ENCODE measurements at regions not wholly inside any gene's neighbourhood (a gene's known extent, or its start where the extent isn't known, plus 50 kb on each side); places are given as distances from the start of the nearest gene placed in this dataset.

DNA sequence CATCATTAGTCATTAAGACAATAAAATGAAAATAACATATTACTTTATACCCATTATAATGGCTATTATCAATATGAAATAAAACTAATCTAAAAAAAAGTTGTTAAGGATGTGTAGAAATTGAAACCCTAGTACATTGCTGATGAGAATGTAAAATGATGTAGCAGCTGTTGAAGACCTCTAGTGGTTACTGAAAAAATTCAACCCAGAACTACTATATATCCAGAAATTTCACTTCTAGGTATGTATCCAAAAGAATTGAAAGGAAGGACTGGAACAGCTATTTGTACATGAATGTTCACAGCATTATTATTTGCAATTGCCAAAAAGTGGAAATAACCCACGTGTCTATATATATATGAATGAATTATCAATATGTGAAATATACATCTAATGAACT, 180.3 kb upstream of the KLHL4 start:
- intact Hi-C loops (cut with micrococcal nuclease; ENCODE audit: unreplicated experiment): loop anchor here (5.0 kb wide), 1 partner anchor 325 kb away; no protein-coding TSS in a partner anchor
- no TSS peak for BruUV-seq (replicated peaks)
- TF ChIP-seq, protein P1, sequence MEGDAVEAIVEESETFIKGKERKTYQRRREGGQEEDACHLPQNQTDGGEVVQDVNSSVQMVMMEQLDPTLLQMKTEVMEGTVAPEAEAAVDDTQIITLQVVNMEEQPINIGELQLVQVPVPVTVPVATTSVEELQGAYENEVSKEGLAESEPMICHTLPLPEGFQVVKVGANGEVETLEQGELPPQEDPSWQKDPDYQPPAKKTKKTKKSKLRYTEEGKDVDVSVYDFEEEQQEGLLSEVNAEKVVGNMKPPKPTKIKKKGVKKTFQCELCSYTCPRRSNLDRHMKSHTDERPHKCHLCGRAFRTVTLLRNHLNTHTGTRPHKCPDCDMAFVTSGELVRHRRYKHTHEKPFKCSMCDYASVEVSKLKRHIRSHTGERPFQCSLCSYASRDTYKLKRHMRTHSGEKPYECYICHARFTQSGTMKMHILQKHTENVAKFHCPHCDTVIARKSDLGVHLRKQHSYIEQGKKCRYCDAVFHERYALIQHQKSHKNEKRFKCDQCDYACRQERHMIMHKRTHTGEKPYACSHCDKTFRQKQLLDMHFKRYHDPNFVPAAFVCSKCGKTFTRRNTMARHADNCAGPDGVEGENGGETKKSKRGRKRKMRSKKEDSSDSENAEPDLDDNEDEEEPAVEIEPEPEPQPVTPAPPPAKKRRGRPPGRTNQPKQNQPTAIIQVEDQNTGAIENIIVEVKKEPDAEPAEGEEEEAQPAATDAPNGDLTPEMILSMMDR (conservative IDR thresholded peaks at IDR 0.05; ENCODE audit: low read depth, low read length): no peak
- no peak for TF ChIP-seq EZH2 (IDR thresholded peaks at IDR 0.05; ENCODE audit: borderline replicate concordance, low read depth, low read length, poor library complexity, severe bottlenecking)
- Histone ChIP-seq H3K4me3 (ENCODE audit: low read depth, low read length, poor library complexity, severe bottlenecking) (no peak overlapping the region), H3K36me3 (ENCODE audit: insufficient read depth, low read length, poor library complexity, severe bottlenecking) (no peaks in the 10 kb centered on the region), H3K27me3 (replicated peaks; ENCODE audit: insufficient read depth, low read depth, low read length, poor library complexity) (no peaks in the 10 kb centered on the region), H3K4me1 (ENCODE audit: insufficient read depth, low read length, poor library complexity, severe bottlenecking) (no peaks in the 10 kb centered on the region), H3K27ac (ENCODE audit: low read depth, low read length, poor library complexity, severe bottlenecking) (no peak overlapping the region), H3K9me3 (ENCODE audit: low read depth, low read length, poor library complexity, severe bottlenecking) (no peaks in the 10 kb centered on the region)
- no peak for DNase-seq (ENCODE audit: low spot score)
- ChIA-PET POLR2A (ENCODE audit: low non-redundant PET) (no interaction called here), CTCF (no interaction called here)

DNA sequence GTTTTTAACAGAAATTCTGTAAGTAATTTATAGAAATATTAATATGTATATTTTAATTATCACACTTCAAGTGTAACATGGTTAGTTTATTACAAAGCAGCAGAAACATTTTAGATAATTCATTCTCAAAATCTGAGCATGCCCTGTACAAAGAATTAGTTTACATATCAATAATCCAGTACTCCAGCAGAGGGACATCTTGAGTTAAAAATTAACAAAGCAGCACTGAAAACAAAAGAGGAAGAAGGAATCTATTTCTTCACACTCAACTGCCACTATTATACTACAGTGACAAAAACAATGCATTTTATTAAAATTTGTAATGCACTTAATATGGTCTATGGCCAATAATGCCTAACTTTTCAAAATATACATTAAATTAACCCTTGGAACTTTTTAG, 179.1 kb upstream of the KLHL4 start:
- ChIA-PET CTCF (no interaction called here), POLR2A (ENCODE audit: low non-redundant PET) (no interaction called here)
- H3K27me3 ChIP-seq (replicated peaks; ENCODE audit: insufficient read depth, low read depth, low read length, poor library complexity): no peaks in the 10 kb centered on the region
- intact Hi-C loops (cut with micrococcal nuclease; ENCODE audit: unreplicated experiment): loop anchor here (5.0 kb wide), 1 partner anchor 324 kb away; no protein-coding TSS in a partner anchor
- H3K9me3 ChIP-seq (ENCODE audit: low read depth, low read length, poor library complexity, severe bottlenecking): no peaks in the 10 kb centered on the region
- H3K27ac ChIP-seq (ENCODE audit: low read depth, low read length, poor library complexity, severe bottlenecking): no peak overlapping the region
- H3K4me1 ChIP-seq (ENCODE audit: insufficient read depth, low read length, poor library complexity, severe bottlenecking): no peaks in the 10 kb centered on the region
- TF ChIP-seq EZH2 (IDR thresholded peaks at IDR 0.05; ENCODE audit: borderline replicate concordance, low read depth, low read length, poor library complexity, severe bottlenecking): no peak
- TF ChIP-seq, protein P1 (conservative IDR thresholded peaks at IDR 0.05; ENCODE audit: low read depth, low read length): peak; percentile 30; the same call in 1 of the 2 replicates
- H3K36me3 ChIP-seq (ENCODE audit: insufficient read depth, low read length, poor library complexity, severe bottlenecking): no peaks in the 10 kb centered on the region
- H3K4me3 ChIP-seq (ENCODE audit: low read depth, low read length, poor library complexity, severe bottlenecking): no peak overlapping the region
- DNase-seq (ENCODE audit: low spot score): peak; percentile 6
- BruUV-seq (replicated peaks): no TSS peak

DNA sequence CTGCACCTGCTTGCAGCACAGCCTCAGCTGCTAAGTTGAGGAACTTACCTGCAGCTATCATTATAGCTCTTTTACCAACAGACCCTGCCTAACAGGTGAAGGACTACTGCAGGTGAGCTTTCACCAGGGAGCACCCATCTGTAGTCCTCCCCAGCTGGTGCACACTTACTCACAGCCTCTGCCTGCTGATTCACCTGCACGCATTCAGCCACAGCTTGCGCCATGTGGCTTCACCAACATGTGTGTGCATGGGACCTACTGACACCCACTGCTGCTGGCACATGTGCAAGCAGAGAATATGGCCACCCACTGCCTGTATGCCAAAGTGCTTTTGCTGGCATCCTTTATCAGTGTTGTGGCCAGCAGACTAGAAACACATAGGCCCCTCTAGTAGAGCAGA, 146.7 kb upstream of the KLHL4 start:
- no peak for DNase-seq (ENCODE audit: low spot score)
- intact Hi-C loops (cut with micrococcal nuclease; ENCODE audit: unreplicated experiment): no loop called here
- POLR2A ChIA-PET (ENCODE audit: low non-redundant PET): no interaction called here
- TF ChIP-seq, protein P1 (conservative IDR thresholded peaks at IDR 0.05; ENCODE audit: low read depth, low read length): no peak
- TF ChIP-seq EZH2 (IDR thresholded peaks at IDR 0.05; ENCODE audit: borderline replicate concordance, low read depth, low read length, poor library complexity, severe bottlenecking): no peak
- Histone ChIP-seq H3K27me3 (replicated peaks; ENCODE audit: insufficient read depth, low read depth, low read length, poor library complexity) (no peaks in the 10 kb centered on the region), H3K9me3 (ENCODE audit: low read depth, low read length, poor library complexity, severe bottlenecking) (no peaks in the 10 kb centered on the region), H3K4me1 (ENCODE audit: insufficient read depth, low read length, poor library complexity, severe bottlenecking) (no peaks in the 10 kb centered on the region), H3K4me3 (ENCODE audit: low read depth, low read length, poor library complexity, severe bottlenecking) (no peak overlapping the region), H3K27ac (ENCODE audit: low read depth, low read length, poor library complexity, severe bottlenecking) (no peak overlapping the region), H3K36me3 (ENCODE audit: insufficient read depth, low read length, poor library complexity, severe bottlenecking) (no peaks in the 10 kb centered on the region)
- BruUV-seq (replicated peaks): no TSS peak
- CTCF ChIA-PET: no interaction called here

All from A673 (cell line).